ENCODE measurements at regions not wholly inside any gene's neighbourhood (a gene's known extent, or its start where the extent isn't known, plus 50 kb on each side); places are given as distances from the start of the nearest gene placed in this dataset.

DNA sequence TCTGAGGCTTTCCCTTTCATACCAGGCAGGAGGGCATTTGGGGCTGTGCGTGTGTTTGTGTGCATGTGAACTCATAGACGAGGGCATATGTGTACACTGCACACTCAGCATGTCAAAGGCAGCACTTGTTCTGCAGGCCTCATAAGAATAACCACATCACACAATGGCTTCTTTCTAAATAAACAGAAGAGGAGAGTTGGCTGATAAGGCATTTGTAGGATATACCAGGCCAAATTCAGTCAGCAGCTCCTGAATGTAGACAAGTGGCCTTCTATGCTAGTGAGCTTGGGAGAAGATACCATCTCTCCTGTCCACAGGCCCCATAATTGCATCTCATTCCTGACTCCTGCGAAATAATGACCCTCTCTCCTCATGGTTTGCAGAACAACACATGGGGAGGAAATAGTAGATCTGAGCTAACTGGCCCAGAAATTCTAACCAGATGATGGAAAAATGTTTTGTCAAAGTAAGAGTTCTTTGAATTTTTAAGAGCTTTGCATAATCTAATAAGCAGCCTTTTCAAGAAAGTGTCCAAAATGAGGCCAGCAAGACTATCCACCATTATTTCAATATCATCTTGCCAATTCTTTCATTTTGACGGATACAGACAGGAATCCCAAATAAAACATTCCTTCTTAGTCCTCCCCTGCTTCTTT is 60.5 kb upstream of the GAS1 start:
- Histone ChIP-seq H3K36me3 (ENCODE audit: control insufficient read depth in 2 of 2, extremely low read depth in 1 of 2, insufficient read depth in 2 of 2, low read length in 2 of 2) (no peaks in the 10 kb centered on the region), H3K9ac (replicated peaks; ENCODE audit: extremely low read depth, insufficient read depth, low read length) (no peak overlapping the region), H2AFZ (ENCODE audit: low read depth, low read length) (no peak overlapping the region), H3K4me2 (ENCODE audit: insufficient read depth, low read length) (no peak overlapping the region), H3K79me2 (ENCODE audit: control insufficient read depth, insufficient read depth, low read length) (no peaks in the 10 kb centered on the region), H3K4me3 (replicated peaks in 1 of 3; ENCODE audit: insufficient read depth in 1 of 3, low read depth in 1 of 3, low read length in 3 of 3) (no peak overlapping the region), H3K27me3 (ENCODE audit: control insufficient read depth in 2 of 2, insufficient read depth in 2 of 2, low read length in 2 of 2) (no peaks in the 10 kb centered on the region), H3K9me1 (replicated peaks; ENCODE audit: control insufficient read depth, extremely low read depth, insufficient read depth, low read length) (no peaks in the 10 kb centered on the region), H4K20me1 (replicated peaks; ENCODE audit: control insufficient read depth, extremely low read depth, insufficient read depth, low read length) (no peaks in the 10 kb centered on the region), H3K9me3 (replicated peaks; ENCODE audit: control insufficient read depth, insufficient read depth, low read length) (no peaks in the 10 kb centered on the region), H3K4me1 (ENCODE audit: control insufficient read depth, extremely low read depth, insufficient read depth, low read length) (no peaks in the 10 kb centered on the region), H3K27ac (ENCODE audit: insufficient read depth, low read depth, low read length) (no peak overlapping the region)
- ChIA-PET CTCF (no interaction called here), POLR2A (no interaction called here)
- dilution Hi-C loops (cut with MboI; ENCODE audit: extremely low pct_ligation_motif_present, low sequenced_read_pairs), result no loop called here
- no TSS peak for BruUV-seq (replicated peaks)
- no peak for TF ChIP-seq FOS (IDR thresholded peaks at IDR 0.05; ENCODE audit: borderline replicate concordance, insufficient read depth, low read length)
- TF ChIP-seq GATA2 (IDR thresholded peaks at IDR 0.05; ENCODE audit: insufficient read depth, insufficient read length, low read depth, low read length), result no peak
- TF ChIP-seq POLR2A (IDR thresholded peaks at IDR 0.05; ENCODE audit: low read depth, low read length), result no peak
- TF ChIP-seq POLR2AphosphoS5 (IDR thresholded peaks at IDR 0.05; ENCODE audit: insufficient read depth, low read depth, low read length), result no peak
- TF ChIP-seq, protein P1, sequence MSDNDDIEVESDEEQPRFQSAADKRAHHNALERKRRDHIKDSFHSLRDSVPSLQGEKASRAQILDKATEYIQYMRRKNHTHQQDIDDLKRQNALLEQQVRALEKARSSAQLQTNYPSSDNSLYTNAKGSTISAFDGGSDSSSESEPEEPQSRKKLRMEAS (IDR thresholded peaks at IDR 0.05; ENCODE audit: insufficient read depth, insufficient read length), result no peak
- TF ChIP-seq MYC (IDR thresholded peaks at IDR 0.05; ENCODE audit: low read depth, low read length), result no peak
- TF ChIP-seq CTCF (IDR thresholded peaks at IDR 0.05; ENCODE audit: extremely low read depth in 1 of 2, insufficient read depth in 1 of 2, low read depth in 1 of 2, low read length in 2 of 2), result no peak
- no peak for DNase-seq (ENCODE audit: low read depth, low spot score)
- no peak for FAIRE-seq
- intact Hi-C loops (cut with micrococcal nuclease), result no loop called here

All from endothelial cell of umbilical vein (primary cell).